Activated CD4-positive, alpha-beta T cell treated with anti-CD3 and anti-CD28 coated beads, Interleukin-2, amount 50 U/mL, for 1 hour (primary cell): ENCODE measurements at regions not wholly inside any gene's neighbourhood (a gene's known extent, or its start where the extent isn't known, plus 50 kb on each side); places are given as distances from the start of the nearest gene placed in this dataset.
"Not testable (repeated sequence)": the region's sequence is repeated elsewhere in the genome, so short reads cannot be mapped to it uniquely, and the experiment has no call there.

Experiments
- DNase-seq: peaks from one replicate; pipeline ENCODE4 v3.0.0-alpha.2; 2020

GRCh38 chr2:3114406-3115185 lies 263.0 kb downstream of the EIPR1 start:
- DNase-seq: no peak

GRCh38 chr2:3113769-3114168 lies 263.8 kb downstream of the EIPR1 start:
- DNase-seq: no peak

GRCh38 chr2:3113122-3113521 lies 264.5 kb downstream of the EIPR1 start:
- no peak for DNase-seq

GRCh38 chr2:3112553-3112952 lies 265.1 kb downstream of the EIPR1 start:
- no peak for DNase-seq

DNA sequence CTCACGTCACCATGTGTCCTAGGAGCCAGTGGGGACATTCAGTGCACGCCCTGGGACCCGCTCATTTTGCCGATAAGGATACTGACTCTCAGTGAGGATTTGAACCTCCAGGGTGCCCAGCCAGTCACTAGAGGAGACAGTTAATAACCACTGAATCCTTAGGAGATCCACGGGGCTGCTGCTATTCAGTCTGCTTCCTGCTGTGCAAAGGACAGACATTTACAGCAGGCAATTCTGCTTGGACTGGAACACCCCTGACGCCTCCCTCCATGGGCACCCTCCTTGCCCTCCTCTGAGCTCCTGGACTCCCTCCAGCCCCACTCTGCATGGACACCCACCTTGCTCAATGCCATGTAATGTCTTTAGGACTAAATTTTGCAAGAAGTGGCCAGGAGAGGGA lies 265.5 kb downstream of the EIPR1 start:
- no peak for DNase-seq

- DNase-seq: no peak
These were observed 266.5 kb downstream of the EIPR1 start for GRCh38 chr2:3110994-3111666.

GRCh38 chr2:3110555-3110954 lies 267.1 kb downstream of the EIPR1 start:
- DNase-seq: no peak

- no peak for DNase-seq
These were observed 268.6 kb downstream of the EIPR1 start for GRCh38 chr2:3108710-3109702.

DNA sequence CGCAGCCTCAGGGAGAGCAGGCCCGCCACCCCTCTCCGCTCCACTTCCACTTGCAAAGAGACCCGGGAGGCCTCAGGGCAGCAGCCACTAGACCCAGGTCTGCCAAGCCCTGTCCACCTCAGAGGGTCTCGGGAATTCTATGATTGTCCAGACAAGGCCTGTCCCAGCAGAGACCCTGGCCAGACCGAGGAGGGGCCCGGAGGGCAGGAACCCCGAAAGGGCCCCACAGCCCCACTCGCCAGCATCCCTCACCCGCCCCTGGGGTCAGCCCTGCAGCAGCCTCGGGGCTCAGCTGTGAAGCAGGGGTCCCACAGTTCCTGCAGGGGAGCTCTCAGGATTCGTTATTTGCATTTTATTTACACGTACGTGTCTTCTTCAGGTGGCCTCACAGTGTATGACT lies 269.5 kb downstream of the EIPR1 start:
- no peak for DNase-seq

DNA sequence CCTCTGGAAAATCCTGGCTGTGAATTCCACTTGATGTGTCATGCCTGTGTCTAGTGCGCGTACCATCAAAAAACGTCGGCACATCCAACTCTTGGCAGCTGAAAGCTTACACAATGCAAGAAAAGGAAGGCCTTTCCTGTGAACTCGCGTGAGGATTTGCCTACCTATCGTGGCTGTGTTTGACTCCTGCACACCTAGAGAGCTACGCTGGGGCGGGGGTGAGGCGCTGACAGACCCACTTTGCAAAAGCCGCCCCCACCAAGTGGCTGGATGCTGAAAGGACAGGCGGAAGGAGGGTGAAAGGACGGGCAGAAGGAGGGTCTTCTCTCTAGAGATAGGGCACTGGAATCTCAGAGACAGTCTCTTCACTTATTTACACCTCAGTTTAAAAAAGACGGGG lies 270.1 kb downstream of the EIPR1 start:
- no peak for DNase-seq

DNA sequence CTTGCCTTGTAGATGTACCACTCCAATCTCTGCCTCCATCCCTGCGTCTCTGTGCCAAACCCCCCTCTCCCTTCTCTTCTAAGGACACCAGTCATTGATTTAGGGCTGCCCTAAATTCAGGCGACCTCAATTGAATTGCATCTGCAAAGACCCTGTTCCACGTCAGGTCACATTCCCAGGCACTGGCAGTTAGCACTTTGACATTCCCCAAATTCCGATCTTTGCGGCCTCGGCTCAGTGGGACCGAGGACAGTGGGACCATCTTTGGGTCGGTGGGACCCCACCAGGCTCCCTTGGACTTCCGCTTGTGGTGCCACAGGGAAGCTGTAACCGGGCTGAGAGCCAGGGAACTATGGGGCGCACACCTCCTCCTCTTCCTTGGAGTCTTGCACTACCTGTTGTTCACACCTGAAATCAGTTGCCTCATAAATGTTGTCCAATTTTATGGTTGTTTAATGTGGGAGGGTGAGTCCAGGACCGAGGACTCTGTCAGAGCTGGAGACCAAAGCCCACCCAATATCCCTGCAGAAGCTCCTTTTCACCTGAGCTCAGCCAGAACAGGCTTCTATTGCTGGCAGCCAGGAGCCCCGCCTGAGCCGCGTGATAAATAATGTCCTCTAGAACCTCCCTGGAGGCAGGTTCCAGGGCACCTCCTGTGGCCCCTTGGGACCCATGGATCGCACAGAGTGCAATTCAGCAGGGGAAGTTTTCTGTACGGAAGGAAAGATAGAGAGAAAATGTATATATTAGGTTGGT lies 271.6 kb downstream of the EIPR1 start:
- no peak for DNase-seq

DNA sequence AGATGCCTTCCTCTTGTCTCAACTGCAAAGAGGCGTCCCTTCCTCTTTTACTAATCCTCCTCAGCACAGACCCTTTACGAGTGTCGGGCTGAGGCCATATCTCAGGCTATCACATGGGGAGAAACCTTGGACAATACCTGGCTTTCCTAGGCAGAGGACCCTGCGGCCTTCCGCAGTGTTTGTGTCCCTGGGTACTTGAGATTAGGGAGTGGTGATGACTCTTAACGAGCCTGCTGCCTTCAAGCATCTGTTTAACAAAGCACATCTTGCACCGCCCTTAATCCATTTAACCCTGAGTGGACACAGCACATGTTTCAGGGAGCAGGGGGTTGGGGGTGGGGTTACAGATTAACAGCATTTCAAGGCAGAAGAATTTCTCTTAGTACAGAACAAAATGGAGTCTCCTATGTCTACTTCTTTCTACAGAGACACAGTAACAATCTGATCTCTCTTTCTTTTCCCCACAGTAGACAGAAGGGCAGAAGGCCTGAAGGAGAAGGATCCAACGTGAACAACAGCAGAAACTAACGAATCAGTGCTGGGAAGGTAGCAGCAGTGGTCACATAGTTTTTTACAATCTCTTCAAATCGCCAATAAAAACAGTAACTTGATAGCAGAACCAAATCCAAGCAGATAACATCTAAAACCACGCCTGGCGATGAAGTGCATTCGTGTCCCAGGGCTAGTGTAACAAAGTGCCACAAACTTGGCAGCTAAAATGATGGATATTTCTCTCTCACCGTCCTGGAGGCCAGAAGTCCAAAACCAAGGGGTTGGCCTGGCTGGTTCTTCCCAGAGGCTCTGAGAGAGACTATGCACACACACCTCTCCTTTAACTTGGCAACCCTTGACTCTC lies 272.4 kb downstream of the EIPR1 start:
- not testable (repeated sequence) for DNase-seq

DNA sequence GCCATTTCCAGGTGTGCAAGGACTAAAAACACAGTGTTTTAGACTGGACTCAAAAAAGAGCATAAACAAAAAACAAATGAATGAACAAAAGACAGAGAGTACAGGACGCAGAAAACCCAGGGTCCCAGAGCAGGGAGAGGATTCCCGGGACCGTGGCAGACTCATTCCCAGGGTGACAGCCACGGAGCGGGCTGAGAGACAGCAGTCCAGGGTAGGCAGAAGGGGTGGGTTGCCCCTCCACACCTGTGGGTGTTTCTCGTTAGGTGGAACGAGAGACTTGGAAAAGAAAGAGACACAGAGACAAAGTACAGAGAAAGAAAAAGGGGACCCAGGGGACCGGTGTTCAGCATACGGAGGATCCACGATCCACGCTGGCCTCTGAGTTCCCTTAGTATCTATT lies 273.4 kb downstream of the EIPR1 start:
- no peak for DNase-seq

DNA sequence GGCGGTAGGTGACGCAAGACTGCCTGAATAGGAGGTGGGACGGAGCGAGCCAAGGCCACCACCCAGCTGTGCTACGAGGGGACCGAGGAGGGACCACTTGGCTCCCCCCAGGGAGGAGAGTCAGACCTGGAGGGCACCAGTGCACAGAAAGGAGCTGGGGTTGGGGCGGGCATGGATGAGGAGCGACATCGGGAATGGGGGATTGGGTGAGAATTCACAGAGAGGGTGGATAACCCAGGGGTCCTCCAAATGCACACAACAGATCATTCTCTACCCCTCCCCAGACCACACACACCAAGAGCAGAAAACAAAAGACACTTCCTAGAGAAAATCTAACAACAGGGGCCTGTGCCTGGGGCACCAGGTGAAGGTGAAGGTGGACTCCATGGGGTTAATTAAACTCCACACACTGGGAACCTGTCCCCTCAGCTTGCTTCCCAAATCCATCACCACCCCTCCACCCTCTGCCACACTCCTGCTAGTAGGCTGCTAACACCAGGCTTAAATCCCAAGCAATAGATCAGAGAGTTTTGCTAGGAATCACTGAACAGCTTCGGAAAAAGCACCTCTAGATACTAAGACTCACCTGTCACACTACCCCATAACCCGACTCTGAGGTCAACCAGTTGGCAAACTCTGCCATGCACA lies 274.6 kb downstream of the EIPR1 start:
- no peak for DNase-seq

DNA sequence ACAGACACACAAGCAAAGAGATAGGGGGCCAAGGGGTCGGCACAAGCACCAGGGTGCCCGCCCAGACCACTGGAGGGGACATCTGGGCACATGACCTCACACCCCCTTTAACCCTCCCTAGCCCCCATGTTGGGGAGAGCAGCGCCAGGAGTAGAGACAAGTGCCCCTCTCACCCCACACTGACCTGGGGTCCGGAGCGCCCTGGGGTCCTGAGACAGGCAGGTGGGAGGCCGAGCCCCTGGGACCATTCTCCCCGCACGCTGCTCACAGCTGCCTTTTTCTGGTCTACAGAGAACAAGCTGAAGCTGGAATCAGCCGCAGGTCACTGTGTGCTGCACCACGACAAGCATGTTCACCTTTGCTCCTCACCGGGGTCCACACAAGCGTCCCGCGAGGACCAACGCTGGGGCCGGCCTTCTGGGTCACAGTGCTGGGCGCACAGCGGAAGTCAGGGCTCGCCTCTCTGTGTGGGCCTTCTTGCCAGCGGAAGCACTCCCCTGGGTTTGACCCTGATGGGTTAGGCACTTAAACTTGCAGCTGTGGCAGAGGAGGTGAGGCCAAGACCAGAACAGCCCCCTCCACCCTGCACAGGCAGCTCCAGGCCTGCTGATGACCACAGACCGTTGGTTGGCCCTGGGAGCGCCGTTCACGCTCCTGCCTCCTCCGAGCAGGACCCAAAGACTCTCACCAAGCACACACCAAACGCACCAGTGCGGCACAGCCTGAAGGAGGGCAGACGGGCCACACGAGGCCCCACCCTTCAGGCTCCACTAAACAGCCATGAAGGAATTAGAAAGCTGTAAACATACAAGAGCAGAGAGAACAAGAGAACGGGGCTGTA lies 275.3 kb downstream of the EIPR1 start:
- DNase-seq: no peak

DNA sequence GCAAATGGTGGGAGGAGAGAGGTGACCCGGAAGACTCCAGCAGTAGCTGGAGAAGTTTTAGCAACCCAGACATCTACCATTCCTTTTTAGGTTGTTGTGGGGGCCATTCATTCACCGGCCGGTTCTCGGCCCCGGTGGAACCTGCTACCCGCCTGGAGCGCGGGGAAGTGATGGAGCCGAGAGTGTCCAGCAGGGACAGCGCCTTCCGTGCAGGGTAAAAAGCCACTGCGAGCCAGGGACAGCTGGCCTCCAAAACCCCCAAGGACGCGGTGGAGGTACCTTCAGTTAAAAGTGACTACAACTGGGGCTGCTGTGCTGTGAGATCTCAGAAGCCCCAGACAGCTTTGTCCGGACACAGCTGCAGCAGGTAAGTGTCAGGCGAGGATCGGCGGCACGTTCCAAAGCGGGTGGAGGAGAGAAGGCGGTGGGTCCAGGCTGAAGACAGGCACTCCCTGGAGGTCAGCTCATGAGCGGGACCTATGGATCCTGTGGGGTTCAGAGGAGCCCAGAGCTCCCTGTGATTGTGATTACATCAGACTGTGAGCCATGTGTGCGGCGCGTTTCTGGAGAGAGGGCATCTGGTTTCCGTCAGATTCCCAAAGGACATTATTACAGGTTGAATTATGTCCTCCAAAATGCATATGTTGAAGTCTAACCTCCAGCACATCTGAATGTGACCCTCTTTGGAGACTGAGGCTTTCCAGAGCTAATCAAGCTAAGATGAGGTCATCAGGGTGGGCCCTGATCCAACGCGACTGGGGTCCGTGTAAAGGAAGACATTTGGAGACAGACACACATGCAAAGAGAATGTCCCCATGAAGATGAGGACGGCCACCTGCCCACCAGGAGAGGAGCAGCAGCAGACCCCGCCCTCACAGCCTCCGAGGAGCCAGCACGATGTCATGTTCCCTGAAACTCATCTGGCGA lies 276.3 kb downstream of the EIPR1 start:
- DNase-seq: no peak

DNA sequence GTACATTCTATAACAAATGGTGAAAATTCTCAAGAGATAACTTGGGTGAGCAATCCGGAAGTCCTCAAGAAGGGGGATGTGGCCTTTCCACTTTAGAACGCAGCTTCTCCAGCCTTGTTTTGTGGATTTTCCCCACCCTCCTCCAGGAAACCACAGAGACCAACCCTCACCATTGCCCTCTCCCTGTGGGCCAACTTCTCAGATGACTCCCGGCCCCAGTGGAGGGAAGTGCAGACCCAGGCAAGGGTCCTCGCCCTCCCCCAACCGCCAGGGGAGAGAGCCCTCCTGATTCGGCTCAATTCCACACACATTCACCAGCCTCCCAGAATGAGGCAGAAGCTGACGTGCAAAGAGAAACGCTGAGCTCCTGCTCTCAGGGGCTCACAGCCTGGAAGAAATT lies 277.2 kb downstream of the EIPR1 start:
- no peak for DNase-seq

GRCh38 chr2:3099860-3100234 lies 277.8 kb downstream of the EIPR1 start:
- DNase-seq: no peak
